HG03520 (cell line): ENCODE measurements at regions not wholly inside any gene's neighbourhood (a gene's known extent, or its start where the extent isn't known, plus 50 kb on each side); places are given as distances from the start of the nearest gene placed in this dataset.
A peak's percentile ranks its signal among the peaks of the same experiment; 100 is the strongest.
"Not testable (repeated sequence)": the region's sequence is repeated elsewhere in the genome, so short reads cannot be mapped to it uniquely, and the experiment has no call there.

Source experiments
- ATAC-seq: cut with Tn5 transposase; IDR thresholded peaks from one replicate; pipeline ENCODE4 v1.9.1; 2021; ENCODE audit warnings: mild to moderate bottlenecking, moderate library complexity; ENCODE audit not compliant: unreplicated experiment

DNA sequence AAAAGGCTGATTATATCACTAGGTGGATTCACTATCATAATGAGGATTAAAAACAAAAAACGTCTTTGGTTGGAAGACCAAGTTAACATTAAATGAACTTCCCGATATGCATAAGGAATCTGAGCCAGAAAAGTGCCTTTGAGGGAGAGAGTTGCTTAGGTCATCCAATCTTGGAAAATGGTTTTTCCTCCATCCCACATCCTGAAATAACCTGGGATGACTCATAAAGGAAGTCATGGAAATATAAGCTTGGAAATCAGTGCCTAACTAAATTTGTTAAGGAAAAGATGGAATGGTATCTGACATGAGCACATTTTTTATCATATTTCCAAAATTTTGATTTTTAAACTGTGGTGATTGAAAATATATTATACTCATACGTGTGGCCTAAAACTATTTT lies 66.0 kb downstream of the KBTBD8 start:
- ATAC-seq: no peak

DNA sequence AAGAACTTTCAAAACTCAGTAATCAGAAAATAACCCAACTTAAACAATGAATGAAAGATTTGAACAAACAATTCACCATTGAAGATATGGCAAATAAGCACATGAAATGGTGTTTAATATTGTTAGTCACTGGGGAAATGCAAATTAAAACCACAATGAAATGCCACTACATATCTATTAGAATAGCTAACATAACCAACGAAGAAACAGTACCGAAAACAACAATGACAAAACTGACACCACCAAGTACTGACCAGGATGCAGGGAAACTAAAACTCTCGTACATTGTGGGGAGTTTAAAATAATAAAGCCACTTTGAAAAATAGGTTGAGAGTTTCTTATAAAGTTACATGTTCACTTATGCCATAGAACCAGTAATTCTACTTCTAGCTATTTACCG lies 69.1 kb downstream of the KBTBD8 start:
- peak; percentile 88 for ATAC-seq

DNA sequence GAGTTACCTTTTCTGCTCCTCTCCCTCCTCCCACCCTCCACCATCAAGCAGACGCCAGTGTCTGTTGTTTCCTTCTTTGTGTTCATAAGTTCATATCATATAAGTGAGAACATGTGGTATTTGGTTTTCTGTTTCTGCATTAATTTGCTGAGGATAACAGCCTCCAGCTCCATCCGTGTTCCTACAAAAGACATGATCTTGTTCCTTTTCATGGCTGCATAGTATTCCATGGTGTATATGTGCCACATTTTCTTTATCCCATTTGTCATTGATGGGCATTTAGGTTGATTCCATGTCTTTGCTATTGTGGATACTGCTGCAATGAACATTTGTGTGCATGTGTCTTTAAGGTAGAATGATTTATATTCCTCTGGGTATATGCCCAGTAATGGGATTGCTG lies 74.5 kb downstream of the KBTBD8 start:
- not testable (repeated sequence) for ATAC-seq

DNA sequence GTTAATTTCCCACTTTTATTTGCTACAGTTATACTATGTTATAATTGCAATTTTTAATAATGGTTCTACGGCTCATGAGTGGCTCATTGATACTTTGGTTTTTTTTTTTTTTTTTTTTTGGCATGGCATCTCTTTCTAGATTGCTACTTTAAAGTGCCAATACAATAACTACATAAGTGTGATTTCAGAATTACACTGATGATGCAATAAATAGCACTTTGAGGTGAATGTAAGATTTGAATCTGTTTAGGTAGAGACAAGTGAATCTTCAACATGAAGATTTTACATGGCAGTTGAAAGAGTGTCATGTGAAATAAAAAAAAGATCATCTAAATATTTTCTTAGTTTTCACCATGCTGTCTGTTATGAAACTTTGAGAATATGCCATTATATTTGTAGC lies 75.7 kb downstream of the KBTBD8 start:
- ATAC-seq: no peak

DNA sequence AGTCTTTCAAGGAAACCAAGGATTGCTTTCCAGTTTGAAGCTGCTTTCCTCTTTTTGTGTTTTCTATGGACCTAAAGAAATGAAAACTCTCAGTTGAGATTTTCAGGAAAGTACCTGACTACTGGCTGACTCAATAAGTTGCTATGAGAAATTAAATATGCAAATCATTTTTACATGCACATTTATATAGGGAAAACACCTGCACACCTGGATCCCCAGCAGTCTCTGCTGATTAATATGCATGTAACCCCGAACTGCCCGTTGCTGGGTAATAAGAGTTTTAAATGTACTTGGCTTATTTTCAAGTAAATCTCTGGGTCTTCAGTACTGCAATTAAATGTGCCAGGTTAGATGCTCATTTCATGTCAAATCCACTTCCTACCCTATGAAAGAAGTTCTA lies 77.2 kb downstream of the KBTBD8 start:
- no peak for ATAC-seq

DNA sequence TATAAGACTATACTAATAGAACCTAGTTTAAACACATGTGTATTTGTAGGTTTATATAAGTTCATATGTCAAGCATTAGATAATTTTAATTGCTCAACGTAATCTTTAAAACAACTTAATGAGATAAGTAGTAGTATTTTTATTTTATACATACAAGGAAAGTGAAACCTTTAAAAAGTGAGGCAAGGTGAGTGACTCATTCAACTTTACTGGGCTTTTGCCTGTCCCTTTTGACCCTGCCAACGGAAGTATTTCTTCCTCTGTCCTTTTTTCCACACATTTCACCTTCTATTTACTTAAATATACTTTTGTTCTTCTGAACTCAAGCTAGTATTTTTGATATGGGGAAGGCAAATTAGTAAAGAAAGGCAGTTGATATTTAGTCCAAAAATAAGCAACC lies 78.5 kb downstream of the KBTBD8 start:
- ATAC-seq: no peak

DNA sequence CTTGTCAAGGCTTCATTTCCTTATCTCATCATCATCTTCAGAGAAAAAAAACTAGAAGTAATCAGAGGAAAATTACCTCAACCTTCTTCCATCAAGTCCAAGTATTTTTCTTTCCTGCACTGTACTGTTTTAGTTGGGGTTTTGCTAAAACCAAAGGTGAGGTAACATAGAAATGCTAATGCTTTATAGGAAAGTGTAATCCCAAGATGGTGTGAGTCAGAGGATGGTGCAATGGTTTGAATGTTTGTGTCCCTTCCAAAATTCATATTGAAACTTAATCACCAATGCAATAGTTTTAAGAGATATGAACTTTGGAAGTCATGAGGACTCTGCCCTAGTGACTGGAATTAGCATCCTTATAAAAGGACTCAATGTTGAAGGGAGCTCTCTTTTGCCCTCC lies 79.5 kb downstream of the KBTBD8 start:
- ATAC-seq: no peak

DNA sequence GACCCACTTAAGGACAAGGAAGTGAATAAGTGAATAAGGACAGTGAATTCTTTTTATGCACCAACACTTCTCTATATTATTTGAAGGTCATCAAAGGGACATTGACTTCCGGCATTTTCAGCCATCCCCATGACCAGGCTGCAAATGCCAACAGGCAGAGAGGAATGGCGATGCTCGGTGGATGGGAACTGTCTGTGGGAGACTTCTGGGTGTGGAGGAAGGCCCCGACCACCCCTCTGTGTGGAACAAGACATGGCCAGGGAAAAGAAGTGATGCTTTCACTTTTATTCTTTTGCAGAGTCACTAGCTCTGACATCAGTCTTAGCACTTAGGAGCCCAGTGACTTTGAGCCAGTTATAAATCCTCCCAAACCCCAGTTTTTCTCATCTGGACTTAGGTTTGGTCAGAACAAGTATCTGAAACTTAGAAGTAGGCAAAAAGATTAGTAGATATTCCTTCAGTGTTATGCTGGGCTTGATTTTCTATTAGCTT lies 84.5 kb downstream of the KBTBD8 start:
- ATAC-seq: no peak

DNA sequence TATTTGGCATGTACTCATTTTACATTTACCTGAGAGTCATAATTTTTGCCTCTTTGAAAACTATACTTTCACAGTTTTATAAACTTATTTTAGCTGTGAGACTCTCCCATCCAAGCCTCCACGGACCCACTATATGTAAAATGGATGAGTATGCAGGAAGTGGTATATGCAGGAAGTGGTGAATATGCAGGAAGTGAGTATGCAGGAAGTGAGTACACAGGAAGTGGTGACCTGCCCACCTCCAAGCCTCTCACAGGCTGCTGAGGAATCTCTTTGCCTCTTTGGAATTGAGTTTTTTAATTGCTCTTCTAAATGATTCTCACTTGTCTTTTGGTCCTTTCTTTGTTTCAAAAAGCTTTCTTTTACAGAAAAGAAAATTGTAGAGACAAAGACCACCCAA lies 85.2 kb downstream of the KBTBD8 start:
- ATAC-seq: peak; percentile 51

DNA sequence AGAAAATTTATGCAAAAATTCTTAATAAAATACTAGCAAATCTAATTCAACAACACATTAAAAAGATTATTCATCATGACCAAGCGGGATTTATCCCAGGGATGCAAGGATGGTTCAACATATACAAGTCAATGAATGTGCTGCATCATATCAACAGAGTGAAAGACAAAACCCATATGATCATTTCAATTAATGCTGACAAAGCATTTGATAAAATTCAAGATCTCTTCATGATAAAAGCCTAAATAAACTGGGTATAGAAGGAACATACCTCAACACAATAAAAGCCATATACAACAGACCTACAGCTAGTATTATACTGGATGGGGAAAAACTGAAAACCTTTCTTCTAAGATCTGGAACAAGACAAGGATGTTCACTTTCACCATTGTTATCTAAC lies 89.7 kb downstream of the KBTBD8 start:
- ATAC-seq: no peak

DNA sequence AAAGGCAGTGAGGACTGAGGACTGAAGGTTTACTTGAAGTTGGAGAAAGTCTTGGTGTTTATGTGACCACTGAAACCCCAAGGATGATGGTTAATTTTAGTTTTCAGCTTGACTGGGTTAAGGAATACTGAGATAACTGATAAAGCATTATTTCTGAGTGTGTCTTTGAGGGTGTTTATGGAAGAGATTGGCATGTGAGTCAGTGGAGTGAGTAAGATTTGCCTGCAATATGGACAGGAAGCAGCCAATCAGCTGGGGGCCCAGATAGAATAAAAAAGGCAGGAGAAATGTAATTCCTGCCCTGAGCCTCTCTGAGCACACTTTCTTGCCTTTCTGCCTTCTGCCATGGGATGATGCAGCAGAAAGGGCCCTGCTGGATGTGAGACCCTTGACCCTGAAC lies 92.4 kb downstream of the KBTBD8 start:
- no peak for ATAC-seq

DNA sequence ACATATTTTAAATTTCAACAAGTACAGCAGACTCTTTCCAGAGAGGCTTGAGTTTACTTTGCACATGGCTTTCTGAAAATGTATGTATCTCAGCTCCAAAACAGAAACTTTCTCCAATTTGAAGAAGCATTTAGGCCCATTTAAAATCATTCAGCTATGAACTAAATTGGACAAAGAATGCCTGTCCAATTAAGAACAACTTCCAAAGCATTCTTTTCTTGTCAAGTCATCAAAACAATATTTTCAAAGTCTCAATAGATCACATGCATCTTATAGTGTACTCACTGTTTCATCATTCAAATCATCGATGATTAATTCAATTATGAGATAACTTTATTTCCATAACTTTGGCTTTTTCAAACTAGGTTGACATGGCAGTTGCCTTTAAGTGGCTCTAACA lies 95.2 kb downstream of the KBTBD8 start:
- no peak for ATAC-seq

DNA sequence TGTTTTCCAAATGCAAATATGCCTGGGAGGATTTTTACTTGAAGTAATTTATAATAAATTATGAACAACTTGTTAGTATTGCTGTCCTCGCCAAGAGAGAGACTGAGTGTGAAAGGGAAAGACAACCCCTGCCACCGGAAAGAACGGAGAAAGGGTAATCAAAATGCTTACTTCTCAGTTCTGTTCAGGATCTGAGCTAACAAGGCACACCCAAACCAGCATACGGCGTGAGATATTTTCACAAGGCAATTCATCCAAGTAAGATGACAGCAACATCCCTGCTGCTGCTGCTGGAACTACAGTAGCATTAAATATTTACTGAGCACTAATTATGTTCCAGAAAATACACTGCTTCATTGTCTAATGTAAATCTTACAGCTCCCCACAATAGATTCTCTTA lies 96.1 kb downstream of the KBTBD8 start:
- ATAC-seq: no peak

DNA sequence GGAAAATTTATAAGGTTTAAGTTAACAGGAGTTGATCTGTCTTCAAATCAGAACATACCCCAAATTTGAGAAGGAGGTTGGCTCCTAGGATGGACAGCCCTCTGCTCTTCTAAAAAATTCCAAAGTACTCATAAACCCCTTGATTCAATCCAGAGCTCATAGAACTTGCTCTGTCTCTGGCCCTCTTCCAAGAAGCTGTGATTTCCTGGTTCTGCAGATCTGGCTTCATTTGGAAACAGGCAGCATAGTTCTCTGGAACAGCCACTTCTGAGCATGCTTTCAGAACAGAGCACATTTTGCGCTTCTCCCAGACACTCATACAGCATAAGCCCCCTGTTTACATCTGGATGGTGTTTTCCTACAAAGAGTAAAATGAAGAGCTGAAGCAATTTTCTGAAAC lies 96.7 kb downstream of the KBTBD8 start:
- ATAC-seq: no peak

DNA sequence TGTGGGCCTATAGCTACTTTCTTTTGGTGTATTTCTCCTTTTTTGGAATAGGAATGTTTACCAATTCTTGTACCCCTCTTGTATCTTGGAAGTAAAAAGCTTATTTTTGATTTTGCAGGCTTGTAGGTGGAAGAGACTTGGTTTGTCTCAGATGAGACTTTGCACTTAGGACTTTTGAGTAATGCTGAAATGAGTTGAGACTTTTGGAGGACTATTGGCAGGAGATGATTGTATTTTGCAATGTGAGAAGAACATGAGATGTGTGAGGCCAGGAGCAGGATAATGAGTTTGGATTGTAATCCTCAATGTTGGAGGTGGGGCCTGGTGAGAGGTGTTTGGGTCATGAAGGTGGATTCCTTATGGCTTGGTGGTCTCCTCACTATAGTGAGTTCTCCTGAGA lies 106.3 kb downstream of the KBTBD8 start:
- ATAC-seq: no peak

DNA sequence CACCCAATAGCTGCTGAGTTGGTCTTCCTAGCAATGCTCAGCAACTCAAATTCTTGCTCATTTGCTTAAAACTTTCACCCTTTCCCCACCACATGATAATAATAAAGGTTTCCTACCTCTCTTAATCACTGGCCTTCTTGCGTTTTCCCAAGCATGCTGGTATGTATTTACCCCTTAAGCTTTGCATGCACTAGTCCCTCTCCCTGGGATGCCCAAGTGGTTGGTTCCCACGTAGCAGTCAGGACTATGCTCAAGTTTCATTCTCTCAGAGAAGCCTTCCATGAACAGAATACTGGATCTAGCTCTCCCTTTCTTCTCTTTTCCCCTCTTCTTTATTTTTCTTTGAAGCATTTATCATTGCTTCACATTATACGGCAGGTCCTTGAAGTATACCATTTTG lies 108.8 kb downstream of the KBTBD8 start:
- no peak for ATAC-seq

DNA sequence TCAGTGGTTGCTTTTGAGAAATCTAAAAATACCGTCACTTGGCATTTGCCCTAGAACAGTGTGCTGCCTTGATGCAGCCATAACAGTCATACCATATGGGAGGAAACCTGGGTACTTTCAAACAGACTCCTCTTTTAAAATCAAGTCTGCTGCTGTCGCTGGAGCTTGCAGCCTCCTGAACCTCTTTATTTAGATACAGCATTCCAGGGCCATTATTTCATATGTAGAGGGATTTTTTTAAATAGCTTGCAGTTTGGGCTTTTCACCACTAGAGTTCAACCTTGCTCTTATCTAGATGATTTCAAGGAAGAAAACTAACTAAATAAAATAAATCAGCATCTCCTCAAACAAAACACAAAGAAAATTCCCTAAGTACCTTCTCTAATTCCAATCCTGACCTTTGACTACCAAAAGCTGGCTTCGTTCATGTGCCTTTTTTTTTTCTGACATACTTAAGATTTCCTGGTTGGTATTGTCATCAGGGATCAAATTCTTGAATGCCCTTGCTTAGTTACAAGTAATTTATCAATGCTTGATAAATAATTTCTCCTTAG lies 111.6 kb downstream of the KBTBD8 start:
- ATAC-seq: no peak

DNA sequence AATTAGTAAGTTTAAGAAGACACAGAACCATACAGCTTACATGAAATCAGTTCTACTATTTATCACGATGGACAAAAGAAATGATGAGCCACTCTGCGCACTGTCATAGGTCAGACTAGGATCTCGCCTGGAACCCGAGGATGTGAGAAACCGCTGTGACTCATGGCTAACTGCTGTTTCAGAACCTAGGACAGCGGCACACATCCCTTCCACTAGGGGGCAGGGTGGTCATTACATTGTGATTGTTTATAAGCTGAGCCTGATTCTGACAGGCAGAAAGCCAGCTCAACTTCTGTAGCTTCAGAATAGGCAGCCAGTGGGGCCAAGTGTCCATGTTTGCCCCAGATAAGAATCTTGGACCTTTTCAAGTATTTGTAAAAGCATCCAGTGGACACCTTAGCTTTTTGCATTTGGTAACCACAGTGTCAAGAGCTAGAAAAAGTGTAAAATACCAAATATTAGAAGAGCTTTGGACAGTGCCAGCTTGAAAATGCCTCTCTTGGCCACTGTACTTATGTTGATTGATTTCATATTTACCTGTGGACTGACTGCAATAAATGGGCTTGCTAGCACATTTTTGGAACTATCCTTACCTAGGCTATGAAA lies 115.8 kb downstream of the KBTBD8 start:
- ATAC-seq: peak; percentile 95

DNA sequence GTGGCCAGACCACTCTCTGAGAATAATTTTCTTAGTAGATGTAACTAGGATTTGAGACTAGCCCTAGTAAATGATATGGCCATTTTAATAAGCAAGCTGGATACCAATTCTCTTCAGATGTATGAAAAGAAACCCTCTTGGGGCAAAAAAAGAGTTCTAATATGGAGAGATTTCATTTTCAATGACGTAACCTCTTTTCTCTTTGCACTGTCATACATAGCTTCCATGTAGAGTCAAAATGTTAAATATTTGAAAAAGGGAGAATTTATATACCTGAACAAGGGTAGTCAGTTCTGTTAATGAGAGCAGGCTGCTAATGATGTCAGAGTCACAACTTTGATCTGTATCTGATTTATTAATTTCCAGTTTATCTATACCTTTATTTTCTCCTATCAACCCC lies 120.0 kb downstream of the KBTBD8 start:
- no peak for ATAC-seq

DNA sequence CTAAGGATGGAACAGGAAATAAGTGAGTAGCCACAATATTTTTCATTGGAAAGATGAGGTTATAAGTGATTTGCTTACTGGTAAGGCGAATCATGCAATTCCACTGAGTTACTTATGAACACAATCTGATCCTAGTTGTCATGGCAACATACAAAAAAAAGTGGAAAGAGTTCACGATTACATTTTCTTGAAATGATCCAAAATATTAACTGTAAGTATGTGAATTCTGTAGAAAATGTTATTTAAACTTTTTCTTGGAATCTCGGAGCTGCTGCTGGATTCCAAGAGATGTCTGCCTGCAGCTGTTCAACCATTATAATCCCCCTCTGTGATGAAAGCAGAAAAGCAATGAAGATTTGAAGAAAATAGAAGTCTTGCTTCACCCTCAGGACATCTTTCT lies 120.5 kb downstream of the KBTBD8 start:
- no peak for ATAC-seq

DNA sequence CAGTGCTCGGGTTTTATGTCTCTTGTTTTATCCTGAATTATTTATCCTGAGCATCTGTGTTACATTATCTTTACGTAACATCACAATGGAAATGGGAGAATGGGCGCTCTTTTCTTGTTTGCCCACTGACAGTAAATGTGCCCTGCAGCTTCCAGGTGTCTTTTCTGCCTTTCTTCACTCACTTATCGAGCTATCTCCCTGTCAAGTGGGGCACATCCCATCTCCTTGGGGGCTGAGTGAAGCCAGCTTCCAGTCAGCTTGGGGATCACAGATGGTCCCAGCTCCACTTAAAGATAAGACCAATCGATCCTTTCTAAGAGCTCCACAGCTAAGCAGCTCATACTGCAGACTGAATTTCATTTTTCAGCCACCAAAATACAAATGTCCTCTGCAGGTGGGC lies 125.8 kb downstream of the KBTBD8 start:
- no peak for ATAC-seq

DNA sequence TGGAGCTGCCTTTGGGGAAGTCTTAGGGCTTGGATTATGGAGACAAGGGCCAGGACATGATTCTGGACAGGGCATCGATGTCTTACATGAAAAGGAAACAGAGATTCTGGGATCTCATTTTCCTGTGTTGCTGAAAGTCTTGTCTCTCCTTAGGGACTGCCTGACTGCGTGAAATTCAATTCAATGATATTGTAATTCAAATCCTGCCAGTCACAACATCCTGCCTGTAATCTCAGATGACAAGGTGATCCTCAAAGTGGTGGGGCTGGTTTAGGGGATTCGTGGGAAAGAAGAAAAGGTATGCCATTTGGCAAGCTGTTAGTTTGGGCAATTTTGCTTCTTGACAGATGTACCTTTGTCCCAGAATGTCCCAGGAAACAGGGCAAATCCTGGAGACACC lies 129.1 kb downstream of the KBTBD8 start:
- no peak for ATAC-seq

DNA sequence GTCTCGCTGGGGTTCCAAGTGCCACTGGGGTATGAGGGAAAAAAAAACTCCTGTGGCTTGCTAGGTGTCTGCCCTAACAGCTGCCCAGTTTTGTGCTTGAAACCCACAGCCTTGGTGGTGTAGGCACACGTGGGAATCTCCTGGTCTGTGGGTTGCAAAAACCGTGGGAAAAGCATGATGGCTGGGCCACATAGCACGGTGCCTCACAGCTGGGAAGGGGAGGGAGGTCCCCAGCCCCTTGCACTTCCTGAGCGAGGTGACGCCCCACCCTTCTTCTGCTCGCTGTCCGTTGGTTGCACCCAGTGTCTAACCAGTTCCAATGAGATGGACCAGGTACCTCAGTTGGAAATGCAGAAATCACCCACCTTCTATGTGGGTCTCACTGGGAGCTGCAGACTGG lies 144.3 kb downstream of the KBTBD8 start:
- no peak for ATAC-seq
